HEK293 (cell line): ENCODE measurements at regions not wholly inside any gene's neighbourhood (a gene's known extent, or its start where the extent isn't known, plus 50 kb on each side); places are given as distances from the start of the nearest gene placed in this dataset.

ENCODE experiments used
- CTCF ChIA-PET: fragments of 350-600 bp; formaldehyde crosslinking; extraction: SDS; loops from one replicate; lab custom pipeline; 2021; ENCODE audit warnings: antibody characterized with exemption; lab: Yijun Ruan, JAX
- POLR2A ChIA-PET: fragments of 300-600 bp; formaldehyde crosslinking; extraction: SDS; loops from one replicate; lab custom pipeline; 2020; ENCODE audit warnings: antibody characterized with exemption, inconsistent platforms; lab: Yijun Ruan, JAX
- H3K27ac ChIP-seq: fragments of 200-500 bp; sonication (Bioruptor generic); 2 replicates; pipeline ENCODE4 v1.5.1; 2014; ENCODE audit warnings: low read depth, low read length, control low read depth, inconsistent platforms; ENCODE audit errors: extremely low read depth
- H3K36me3 ChIP-seq, 2 experiments: fragments of 200-500 bp in 1 of 2; sonication (Bioruptor generic) in 1 of 2; 1 replicate in 1 of 2; 2 replicates in 1 of 2; pipeline ENCODE4 v1.5.1; 2014 to 2017; ENCODE audit warnings: inconsistent platforms in 2 of 2, low read length in 2 of 2; ENCODE audit not compliant: control insufficient read depth in 2 of 2, insufficient read depth in 1 of 2
- H3K4me1 ChIP-seq: fragments of 200-500 bp; sonication (Bioruptor generic); 2 replicates; pipeline ENCODE4 v1.5.1; 2014; ENCODE audit warnings: mild to moderate bottlenecking, low read length, inconsistent platforms; ENCODE audit not compliant: control insufficient read depth, insufficient read depth
- H3K4me3 ChIP-seq: 2 replicates; pipeline ENCODE4 v1.5.1; 2011; ENCODE audit warnings: low read depth, mild to moderate bottlenecking, control low read depth, low read length, moderate library complexity
- H3K9me3 ChIP-seq: fragments of 200-500 bp; sonication (Bioruptor generic); 2 replicates; pipeline ENCODE4 v1.5.1; 2014; ENCODE audit warnings: low read depth, low read length, inconsistent platforms; ENCODE audit not compliant: control insufficient read depth, insufficient read depth
- ELK4 ChIP-seq: IDR thresholded peaks from 2 replicates; pipeline ENCODE4 v1.6.1; 2011; ENCODE audit warnings: mild to moderate bottlenecking, low read depth, low read length, borderline replicate concordance
- MYNN ChIP-seq: fragments of 450-650 bp; formaldehyde crosslinking; IDR thresholded peaks from 2 replicates; pipeline ENCODE4 v1.5.1; 2016; ENCODE audit warnings: missing biosample characterization, missing genetic modification characterization, borderline replicate concordance
- PBX3 ChIP-seq: sonication (generic); formaldehyde crosslinking; IDR thresholded peaks from 2 replicates; pipeline ENCODE4 v1.8.1; 2022; ENCODE audit warnings: mild to moderate bottlenecking, moderate library complexity, missing genetic modification reagents
- SETDB1 ChIP-seq: IDR thresholded peaks from one replicate; pipeline ENCODE4 v1.6.1; 2017; ENCODE audit warnings: mild to moderate bottlenecking, low read length, moderate library complexity, mixed read lengths; ENCODE audit not compliant: insufficient read length
- WT1 ChIP-seq: fragments of 450-650 bp; formaldehyde crosslinking; IDR thresholded peaks from 2 replicates; pipeline ENCODE4 v1.5.1; 2016; ENCODE audit warnings: missing biosample characterization, missing genetic modification characterization
- ZBTB26 ChIP-seq: fragments of 450-650 bp; formaldehyde crosslinking; optimal IDR thresholded peaks from 2 replicates; pipeline ENCODE3; 2016; ENCODE audit warnings: missing biosample characterization, mild to moderate bottlenecking, missing genetic modification characterization
- ZBTB48 ChIP-seq: fragments of 450-650 bp; formaldehyde crosslinking; IDR thresholded peaks from 2 replicates; pipeline ENCODE4 v1.5.1; 2016; ENCODE audit warnings: missing biosample characterization, missing genetic modification characterization
- ZNF169 ChIP-seq: fragments of 450-650 bp; formaldehyde crosslinking; IDR thresholded peaks from 2 replicates; pipeline ENCODE4 v1.5.1; 2016; ENCODE audit warnings: missing biosample characterization, missing genetic modification characterization
- ZNF175 ChIP-seq: fragments of 450-650 bp; formaldehyde crosslinking; IDR thresholded peaks from 2 replicates; pipeline ENCODE4 v1.5.1; 2016; ENCODE audit warnings: missing biosample characterization, missing genetic modification characterization
- ZNF184 ChIP-seq: fragments of 450-650 bp; IDR thresholded peaks from 2 replicates; pipeline ENCODE4 v1.5.1; 2018; ENCODE audit warnings: missing biosample characterization, mild to moderate bottlenecking, missing genetic modification characterization
- ZNF280D ChIP-seq: fragments of 450-650 bp; formaldehyde crosslinking; IDR thresholded peaks from 2 replicates; pipeline ENCODE4 v1.5.1; 2016; ENCODE audit warnings: missing biosample characterization, missing genetic modification characterization
- ZNF473 ChIP-seq: fragments of 450-650 bp; formaldehyde crosslinking; IDR thresholded peaks from 2 replicates; pipeline ENCODE4 v1.5.1; 2017; ENCODE audit warnings: missing biosample characterization, missing genetic modification characterization
- ZNF510 ChIP-seq: fragments of 450-650 bp; formaldehyde crosslinking; IDR thresholded peaks from 2 replicates; pipeline ENCODE4 v1.5.1; 2018; ENCODE audit warnings: mild to moderate bottlenecking, missing genetic modification characterization, missing biosample characterization; ENCODE audit not compliant: insufficient replicate concordance
- ZNF514 ChIP-seq: fragments of 450-650 bp; formaldehyde crosslinking; IDR thresholded peaks from 2 replicates; pipeline ENCODE4 v1.5.1; 2016; ENCODE audit warnings: missing biosample characterization, missing genetic modification characterization
- ZNF596 ChIP-seq: fragments of 450-650 bp; IDR thresholded peaks from 2 replicates; pipeline ENCODE4 v1.5.0; 2018; ENCODE audit warnings: missing biosample characterization, mild to moderate bottlenecking, missing genetic modification characterization, moderate library complexity
- ZNF610 ChIP-seq: fragments of 450-650 bp; formaldehyde crosslinking; IDR thresholded peaks from 2 replicates; pipeline ENCODE4 v1.5.1; 2016; ENCODE audit warnings: missing biosample characterization, missing genetic modification characterization, borderline replicate concordance
- ZNF658 ChIP-seq: fragments of 450-650 bp; formaldehyde crosslinking; IDR thresholded peaks from 2 replicates; pipeline ENCODE4; 2016; ENCODE audit warnings: missing biosample characterization, missing genetic modification characterization
- ZNF747 ChIP-seq: fragments of 450-650 bp; formaldehyde crosslinking; IDR thresholded peaks from 2 replicates; pipeline ENCODE4 v1.5.1; 2016; ENCODE audit warnings: missing biosample characterization, missing genetic modification characterization
- ZNF768 ChIP-seq: fragments of 450-650 bp; formaldehyde crosslinking; IDR thresholded peaks from 2 replicates; pipeline ENCODE4 v1.5.1; 2018; ENCODE audit warnings: missing biosample characterization, mild to moderate bottlenecking, missing genetic modification characterization
- ZNF777 ChIP-seq: fragments of 450-650 bp; formaldehyde crosslinking; IDR thresholded peaks from 2 replicates; pipeline ENCODE4 v1.5.1; 2017; ENCODE audit warnings: missing biosample characterization, missing genetic modification characterization, borderline replicate concordance
- ZNF830 ChIP-seq: fragments of 450-650 bp; IDR thresholded peaks from 2 replicates; pipeline ENCODE4 v1.5.0; 2018; ENCODE audit warnings: missing biosample characterization, missing genetic modification characterization, low read depth, mild to moderate bottlenecking, moderate library complexity
- ZSCAN30 ChIP-seq: fragments of 450-650 bp; IDR thresholded peaks from 2 replicates; pipeline ENCODE4 v1.5.1; 2018; ENCODE audit warnings: missing biosample characterization, mild to moderate bottlenecking, missing genetic modification characterization, moderate library complexity

- Histone ChIP-seq H3K4me1 (no peaks in the 10 kb centered on the region), H3K4me3 (no peak overlapping the region), H3K27ac (no peak overlapping the region), H3K36me3 (no peaks in the 10 kb centered on the region), H3K9me3 (no peaks in the 10 kb centered on the region)
- TF ChIP-seq ZNF169 (tag by site-specific recombination) (no peak), ZNF658 (tag by site-specific recombination) (no peak), ZNF747 (tag by site-specific recombination) (no peak)
- ChIA-PET POLR2A (no interaction called here), CTCF (no interaction called here)
Measured at GRCh38 chr11:97656356-97656755, 1266.5 kb downstream of the JRKL start.

GRCh38 chr11:97657852-97658251 is 1268.0 kb downstream of the JRKL start:
- Histone ChIP-seq H3K9me3 (no peaks in the 10 kb centered on the region), H3K4me1 (no peaks in the 10 kb centered on the region)
- TF ChIP-seq ZNF175 (tag by site-specific recombination) (no peak), ZNF184 (no peak), ZBTB26 (no peak), ELK4 (no peak), ZNF280D (tag by site-specific recombination) (no peak), ZNF610 (no peak), SETDB1 (no peak), ZNF510 (tag by site-specific recombination) (no peak), MYNN (tag by site-specific recombination) (no peak), ZNF514 (no peak), ZSCAN30 (tag by site-specific recombination) (no peak), ZNF473 (no peak), ZNF596 (no peak), ZNF768 (tag by site-specific recombination) (no peak), ZBTB48 (tag by site-specific recombination) (no peak), ZNF777 (tag by site-specific recombination) (no peak), ZNF830 (tag by site-specific recombination) (no peak), WT1 (no peak), PBX3 (CRISPR knock-in tag) (no peak)
- TF ChIP-seq, all 188 proteins: peak for 0
- no peak overlapping the region for H3K4me3 ChIP-seq
- H3K27ac ChIP-seq, result no peak overlapping the region
- CTCF ChIA-PET, result no interaction called here
- POLR2A ChIA-PET, result no interaction called here
- H3K36me3 ChIP-seq, result no peaks in the 10 kb centered on the region
